Fibroblast of villous mesenchyme (primary cell): ENCODE measurements at regions not wholly inside any gene's neighbourhood (a gene's known extent, or its start where the extent isn't known, plus 50 kb on each side); places are given as distances from the start of the nearest gene placed in this dataset.

ENCODE experiments used
- DNase-seq: peaks from one replicate; pipeline ENCODE4 v3.0.0-alpha.2; 2010; ENCODE audit warnings: low read depth
- H3K4me3 ChIP-seq: 2 replicates; pipeline ENCODE4 v1.5.1; 2011; ENCODE audit warnings: low read depth, mild to moderate bottlenecking, low read length
- CTCF ChIP-seq: IDR thresholded peaks from 2 replicates; pipeline ENCODE4 v1.5.1; 2012; ENCODE audit warnings: low read depth, mild to moderate bottlenecking, low read length; ENCODE audit not compliant: insufficient read depth

GRCh38 chr15:38941399-38941953 is 376.9 kb upstream of the RASGRP1 start:
- no peak for TF ChIP-seq CTCF
- peak; percentile 78 for DNase-seq
- H3K4me3 ChIP-seq, result no peak overlapping the region

- no peak overlapping the region for H3K4me3 ChIP-seq
- no peak for DNase-seq
- TF ChIP-seq CTCF, result no peak
These were observed 379.9 kb upstream of the RASGRP1 start for GRCh38 chr15:38944536-38944935.

- no peak for TF ChIP-seq CTCF
- DNase-seq, result no peak
- H3K4me3 ChIP-seq, result no peak overlapping the region
These were observed 381.1 kb upstream of the RASGRP1 start for GRCh38 chr15:38945551-38946298.

GRCh38 chr15:38954090-38954489 is 389.5 kb upstream of the RASGRP1 start:
- no peak for DNase-seq
- TF ChIP-seq CTCF, result no peak
- no peak overlapping the region for H3K4me3 ChIP-seq

- TF ChIP-seq CTCF, result no peak
- DNase-seq, result no peak
- no peak overlapping the region for H3K4me3 ChIP-seq
These were observed 396.8 kb upstream of the RASGRP1 start for GRCh38 chr15:38961456-38961855.

- DNase-seq, result peak; percentile 1
- H3K4me3 ChIP-seq, result no peak overlapping the region
- no peak for TF ChIP-seq CTCF
These were observed 397.3 kb upstream of the RASGRP1 start for GRCh38 chr15:38961931-38962330.

GRCh38 chr15:38972831-38973230 is 408.2 kb upstream of the RASGRP1 start:
- no peak overlapping the region for H3K4me3 ChIP-seq
- DNase-seq, result no peak
- TF ChIP-seq CTCF, result no peak
